NCI-H146 treated with DMSO at 0.1 percent for 48 hours (cell line): ENCODE measurements at regions not wholly inside any gene's neighbourhood (a gene's known extent, or its start where the extent isn't known, plus 50 kb on each side); places are given as distances from the start of the nearest gene placed in this dataset.
"Not testable (repeated sequence)": the region's sequence is repeated elsewhere in the genome, so short reads cannot be mapped to it uniquely, and the experiment has no call there.

Experiments
- DNase-seq: peaks from one replicate; lab custom pipeline; 2025; ENCODE audit not compliant: unreplicated experiment; lab: John Stamatoyannopoulos, UW

DNA sequence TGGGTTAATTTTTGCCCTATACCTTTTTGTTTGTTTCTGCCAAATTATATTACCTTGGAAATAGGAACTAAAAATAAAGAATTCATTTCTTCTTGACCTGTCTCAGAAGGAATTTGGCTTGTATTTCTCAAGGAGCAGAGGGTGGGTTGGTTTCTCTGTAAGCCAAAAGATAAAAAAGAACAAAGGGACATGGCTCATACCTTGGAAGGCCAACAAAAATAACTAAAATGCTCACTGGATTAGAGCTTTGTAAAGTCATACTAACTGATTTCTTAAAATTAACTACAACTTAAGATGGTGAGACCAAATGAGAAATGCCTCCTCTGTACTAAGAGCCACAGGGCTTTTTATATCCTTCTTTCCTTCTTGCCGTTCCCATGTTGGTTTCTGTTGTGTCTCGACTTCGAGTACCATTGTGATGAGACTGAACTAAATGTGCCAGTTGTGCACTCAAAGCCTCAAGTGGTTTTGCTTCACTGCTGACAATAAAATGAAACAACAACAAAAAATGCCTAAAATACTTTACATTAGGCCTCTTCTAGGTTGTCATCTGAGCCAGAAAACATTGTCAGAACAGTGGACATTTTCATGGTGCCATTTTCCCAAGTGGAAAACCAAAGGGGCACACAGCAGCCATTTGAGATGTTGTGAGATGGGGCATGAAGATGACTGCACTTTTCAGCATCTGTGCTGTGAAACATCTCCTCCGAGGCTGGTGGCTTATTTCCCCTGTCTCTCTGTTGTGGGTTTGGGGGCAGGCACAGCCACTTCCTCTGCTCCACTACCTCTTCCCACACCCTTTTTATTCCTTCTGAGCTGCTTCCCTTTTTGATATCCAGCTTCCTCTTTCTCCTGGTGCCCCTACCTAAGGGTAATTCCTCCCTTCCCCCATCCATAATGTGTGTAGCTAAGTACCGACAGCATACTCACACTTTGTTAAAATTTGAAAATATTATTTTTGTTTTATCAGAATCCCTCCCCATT is 51.8 kb upstream of the AGR3 start:
- DNase-seq, result no peak

DNA sequence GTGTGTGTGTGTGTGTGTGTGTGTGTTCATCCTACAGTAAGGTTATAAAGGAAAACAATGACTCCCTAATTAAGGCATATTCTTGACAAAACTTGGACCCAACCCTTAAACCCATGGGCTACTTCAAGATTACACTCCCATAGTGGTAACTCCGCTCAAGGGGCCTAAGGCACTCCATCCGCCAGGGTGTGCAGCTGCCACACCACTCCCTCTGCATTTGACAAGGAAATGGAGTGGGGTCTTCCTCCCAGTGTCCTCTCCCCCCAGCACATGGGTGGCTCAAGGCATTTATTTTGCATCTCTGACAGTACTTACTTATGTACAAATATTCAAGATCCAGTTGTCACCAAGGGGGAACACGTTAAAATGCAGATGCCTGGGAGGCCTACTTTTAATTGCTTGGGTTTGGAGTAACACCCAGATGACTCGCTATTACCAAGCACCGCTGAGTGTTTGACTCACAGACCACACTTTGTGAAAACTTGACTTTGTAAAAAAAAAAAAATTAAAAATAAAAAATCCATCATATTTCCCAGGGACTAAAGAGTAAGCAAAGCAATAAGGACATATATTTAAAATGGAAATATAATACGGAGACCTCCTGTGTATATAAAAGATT is 53.0 kb upstream of the AGR3 start:
- DNase-seq, result no peak

DNA sequence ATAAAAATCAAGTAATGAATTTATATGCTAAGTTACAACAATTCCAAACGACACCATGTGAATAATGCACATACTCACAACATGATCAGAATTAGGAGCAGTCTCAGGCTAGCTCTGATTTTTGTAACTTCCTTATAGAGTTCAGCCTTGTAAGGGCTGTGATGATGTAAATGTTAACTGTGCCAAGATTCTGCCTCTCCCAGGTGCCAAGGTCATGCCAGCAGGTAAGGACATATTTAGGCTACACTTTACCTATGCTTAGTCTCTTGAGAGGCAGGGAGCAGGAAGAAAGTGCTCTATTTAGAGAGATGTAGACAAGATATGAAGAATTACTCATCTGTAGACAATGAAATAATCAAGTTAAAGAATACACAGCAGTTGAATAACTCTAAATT is 53.6 kb upstream of the AGR3 start:
- DNase-seq, result no peak

DNA sequence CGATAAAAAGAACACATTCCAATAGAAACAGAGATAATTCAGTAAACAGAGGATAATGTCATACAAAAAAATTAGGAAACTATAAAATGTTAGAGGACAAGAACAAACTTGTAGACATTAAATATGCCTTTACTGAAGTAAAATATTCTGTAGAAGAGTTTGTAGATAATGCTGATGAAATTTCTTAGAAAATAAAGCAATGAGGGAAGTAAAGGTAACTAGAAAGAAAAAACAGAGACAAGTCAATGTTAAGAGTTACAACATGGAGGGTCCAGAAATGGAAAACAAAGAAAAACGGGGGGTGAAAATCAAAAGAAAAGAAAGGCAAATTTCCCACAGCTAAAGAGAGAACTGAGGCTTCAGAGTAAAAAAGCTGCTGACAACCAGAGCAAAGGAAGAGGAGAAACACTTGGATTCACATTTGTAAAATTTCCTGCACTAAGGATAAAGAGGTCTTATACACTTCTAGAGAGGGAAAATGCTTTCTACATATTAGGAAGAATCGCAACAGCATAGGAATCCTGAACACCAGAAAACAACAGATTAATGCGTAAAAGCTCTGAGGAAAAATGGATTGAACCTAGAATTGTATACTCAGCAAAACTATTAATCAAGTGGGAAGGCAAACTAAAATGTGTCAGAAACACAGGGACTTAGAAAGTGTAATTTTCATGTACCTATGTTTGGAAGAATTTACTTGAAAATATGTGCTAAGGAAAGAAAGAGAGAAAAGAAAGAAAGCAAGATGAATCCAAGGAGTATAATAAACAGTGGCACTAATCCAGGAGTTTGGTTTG is 55.0 kb upstream of the AGR3 start:
- DNase-seq, result no peak

DNA sequence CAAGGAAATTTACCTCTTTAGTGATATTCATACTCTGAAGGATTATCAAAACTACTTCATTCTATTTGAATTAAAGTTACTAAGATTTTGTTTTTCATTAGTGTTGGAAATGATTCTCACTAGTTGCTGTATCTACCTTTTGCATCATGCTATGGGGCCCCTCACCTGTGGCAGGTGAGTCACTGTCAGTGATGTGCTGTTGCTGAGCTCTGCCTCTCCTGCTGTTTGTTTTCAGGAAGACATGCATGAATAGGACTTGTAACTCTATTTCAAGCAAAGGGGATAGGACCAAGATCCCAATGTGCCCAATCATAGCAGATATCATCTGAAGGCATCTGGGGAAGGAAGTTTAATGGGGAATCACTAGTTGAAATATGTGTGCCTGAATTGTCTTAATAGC is 57.4 kb upstream of the AGR3 start:
- DNase-seq, result no peak

DNA sequence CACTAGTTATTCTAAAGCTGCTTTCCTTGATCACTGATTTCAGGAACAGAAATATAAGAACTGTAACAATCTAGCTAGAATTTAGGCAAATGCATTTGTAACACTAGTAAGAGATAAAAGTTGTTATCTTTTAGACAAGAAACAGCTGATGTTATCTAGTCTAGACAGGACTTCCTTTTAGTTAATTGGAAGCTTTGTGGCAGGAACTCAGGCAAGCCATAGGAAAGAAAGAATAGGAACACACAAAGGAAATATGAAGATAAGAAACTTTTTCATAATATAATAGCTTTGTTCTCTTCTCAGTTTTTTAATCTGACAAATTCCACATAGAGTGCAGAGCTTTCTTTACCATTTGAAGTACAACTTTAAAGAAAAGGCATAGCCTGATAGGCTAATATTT is 59.0 kb upstream of the AGR3 start:
- DNase-seq, result no peak

DNA sequence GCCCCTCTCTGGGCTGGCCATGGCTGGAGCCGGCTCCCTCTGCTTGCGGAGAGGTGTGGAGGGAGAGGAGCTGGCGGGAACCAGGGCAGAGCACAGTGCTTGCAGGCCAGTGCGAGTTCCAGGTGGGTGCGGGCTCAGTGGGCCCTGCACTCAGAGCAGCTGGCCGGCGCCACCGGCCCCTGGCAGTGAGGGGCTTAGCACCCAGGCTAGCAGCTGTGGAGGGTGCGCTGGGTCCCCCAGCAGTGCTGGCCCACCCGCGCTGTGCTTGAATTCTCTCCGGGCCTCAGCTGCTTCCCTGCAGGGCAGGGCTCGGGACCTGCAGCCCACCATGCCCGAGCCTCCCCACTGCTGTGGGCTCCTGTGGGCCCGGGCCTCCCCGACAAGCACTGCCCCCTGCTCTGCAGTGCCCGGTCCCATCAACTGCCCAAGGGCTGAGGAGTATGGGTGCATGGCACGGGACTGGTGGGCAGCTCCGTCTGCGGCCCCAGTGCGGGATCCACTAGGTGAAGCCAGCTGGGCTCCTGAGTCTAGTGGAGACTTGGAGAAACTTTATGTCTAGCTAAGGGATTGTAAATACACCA is 61.2 kb upstream of the AGR3 start:
- DNase-seq, result no peak

DNA sequence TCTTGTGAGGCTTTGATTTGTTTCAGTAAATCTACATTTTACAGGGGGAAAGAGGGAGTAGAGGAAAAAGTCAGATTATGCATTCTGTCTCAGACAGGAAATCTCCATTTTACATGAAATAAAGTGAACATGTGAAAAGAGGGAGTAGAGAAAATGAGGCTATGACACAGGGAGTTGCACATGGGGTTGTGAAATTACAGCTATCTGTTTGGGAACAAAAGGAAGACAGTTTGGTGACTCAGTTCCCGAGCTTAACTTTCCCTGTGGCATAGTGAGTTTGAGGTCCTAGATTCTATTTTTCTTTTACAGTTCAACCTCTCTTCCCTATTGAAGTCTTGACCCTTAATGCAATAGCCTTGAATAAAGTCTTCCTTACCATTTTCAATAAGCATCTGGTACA is 63.2 kb upstream of the AGR3 start:
- DNase-seq, result no peak

DNA sequence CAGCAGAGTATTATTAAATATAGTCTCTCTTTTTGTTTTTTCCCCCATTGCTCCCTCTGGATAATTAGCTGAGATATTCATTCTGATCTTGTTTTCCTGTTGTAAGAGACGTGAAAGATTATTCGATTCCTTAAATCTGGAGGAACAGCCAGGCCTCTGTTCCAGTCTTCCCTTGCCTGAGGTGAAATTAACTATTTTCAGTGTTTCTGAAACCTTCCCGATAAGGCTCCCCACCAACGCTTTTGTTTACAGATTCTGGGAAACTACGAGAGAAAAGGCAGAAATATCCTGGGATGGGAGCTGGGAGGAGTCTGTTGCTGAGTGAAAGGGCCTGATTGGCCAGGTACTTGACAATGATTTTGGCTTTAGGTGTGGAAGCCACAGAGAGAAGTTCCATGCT is 63.6 kb upstream of the AGR3 start:
- no peak for DNase-seq

DNA sequence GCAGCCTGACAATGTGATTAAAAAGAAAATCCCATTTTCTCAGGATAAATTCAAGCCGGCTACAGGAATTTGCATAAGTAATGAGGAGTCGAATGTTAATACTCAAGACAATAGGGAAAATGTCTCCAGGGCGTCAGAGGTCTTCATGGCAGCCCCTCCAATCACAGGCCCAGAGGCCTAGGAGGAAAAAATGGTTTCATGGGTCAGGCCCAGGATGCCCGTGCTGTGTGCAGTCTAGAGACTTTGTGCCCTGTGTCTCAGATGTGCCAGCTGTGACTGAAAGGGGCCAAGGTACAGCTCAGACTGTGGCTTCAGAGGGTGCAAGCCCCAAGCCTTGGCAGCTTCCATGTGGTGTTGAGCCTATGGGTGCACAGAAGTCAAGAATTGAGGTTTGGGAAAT is 66.3 kb upstream of the AGR3 start:
- not testable (repeated sequence) for DNase-seq

DNA sequence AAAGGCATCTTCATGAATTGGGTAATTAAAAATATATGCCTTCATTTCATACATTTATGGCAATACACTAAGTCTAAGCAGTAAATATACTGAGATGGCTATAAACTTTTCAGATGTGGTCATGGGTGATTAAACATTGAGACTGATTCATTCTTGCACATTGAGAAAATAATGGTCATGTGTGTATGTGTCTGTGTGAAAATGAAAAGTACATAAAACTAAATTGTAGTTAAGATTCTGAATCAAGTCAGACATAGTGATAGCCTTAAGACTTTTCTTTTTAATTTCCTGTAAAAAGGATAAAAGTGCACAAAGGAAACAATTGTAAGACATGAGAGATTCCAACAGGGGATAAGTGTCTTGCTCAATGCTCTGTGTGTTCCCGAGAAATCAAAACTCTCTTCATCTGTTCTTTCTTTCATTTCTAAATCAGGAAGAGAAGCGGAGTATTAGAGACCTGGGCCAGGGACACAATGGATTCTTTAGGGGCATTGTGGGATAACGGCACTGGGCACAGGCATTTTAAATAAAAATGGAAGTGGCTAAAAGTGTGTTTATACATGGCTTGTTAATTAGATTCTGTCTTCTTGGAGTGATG is 69.8 kb upstream of the AGR3 start:
- no peak for DNase-seq

DNA sequence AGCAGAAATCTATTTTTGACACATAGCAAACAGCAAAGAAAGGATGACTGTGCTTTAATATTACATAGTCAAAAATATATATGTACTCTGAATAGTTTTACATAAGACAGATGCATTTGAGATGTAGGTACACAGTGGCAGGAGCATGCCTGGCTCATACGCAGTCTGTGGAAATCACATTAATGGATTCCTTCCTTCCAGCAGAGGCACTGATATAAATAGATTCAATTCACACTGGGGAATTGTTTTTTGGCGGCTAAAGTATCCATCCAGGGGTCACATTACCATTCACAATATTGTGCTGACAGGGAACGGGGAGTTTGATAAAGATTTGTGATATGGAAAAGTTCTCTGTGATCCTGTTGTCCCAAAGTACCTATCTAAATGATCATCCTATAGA is 72.5 kb upstream of the AGR3 start:
- no peak for DNase-seq

DNA sequence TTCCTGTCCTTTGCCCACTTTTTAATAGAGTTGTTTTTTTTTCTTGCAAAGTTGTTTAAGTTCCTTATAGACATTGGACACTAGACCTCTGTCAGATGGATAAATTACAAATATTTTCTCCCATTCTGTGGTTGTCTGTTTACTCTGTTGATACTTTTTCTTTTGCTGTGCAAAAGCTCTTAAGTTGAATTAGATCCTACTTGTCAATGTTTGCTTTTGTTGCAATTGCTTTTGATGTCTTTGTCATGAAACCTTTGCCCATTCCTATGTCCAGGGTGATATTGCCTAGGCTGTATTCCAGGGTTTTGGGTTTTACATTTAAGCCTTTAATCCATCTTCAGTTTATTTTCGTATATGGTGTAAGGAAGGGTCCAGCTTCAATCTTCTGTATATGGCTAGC is 76.9 kb upstream of the AGR3 start:
- DNase-seq, result no peak

DNA sequence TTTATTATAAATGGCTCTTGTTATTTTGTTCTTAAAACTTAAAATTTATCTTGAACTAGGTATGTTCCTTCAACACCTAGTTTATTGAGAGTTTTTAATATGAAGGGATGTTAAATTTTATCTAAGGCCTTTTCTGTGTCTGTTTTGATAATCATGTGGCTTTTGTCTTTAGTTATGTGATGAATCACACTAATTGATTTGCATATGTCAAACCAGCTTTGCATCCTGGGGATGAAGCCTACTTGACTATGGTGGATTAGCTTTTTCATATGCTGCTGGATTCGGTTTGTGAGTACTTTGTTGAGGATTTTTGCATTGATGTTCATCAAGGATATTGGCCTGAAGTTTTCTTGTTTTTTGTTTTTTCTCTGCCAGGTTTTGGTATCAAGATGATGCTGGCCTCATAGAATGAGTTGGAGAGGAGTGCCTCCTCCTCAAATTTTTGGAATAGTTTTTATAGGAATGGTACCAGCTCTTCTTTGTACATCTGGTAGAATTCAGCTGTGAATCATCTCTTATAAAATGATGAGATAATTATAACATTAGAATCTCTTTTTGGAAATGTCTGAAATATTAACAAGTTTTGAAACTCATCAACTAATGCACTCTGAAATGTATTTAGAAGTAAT is 78.7 kb upstream of the AGR3 start:
- no peak for DNase-seq

DNA sequence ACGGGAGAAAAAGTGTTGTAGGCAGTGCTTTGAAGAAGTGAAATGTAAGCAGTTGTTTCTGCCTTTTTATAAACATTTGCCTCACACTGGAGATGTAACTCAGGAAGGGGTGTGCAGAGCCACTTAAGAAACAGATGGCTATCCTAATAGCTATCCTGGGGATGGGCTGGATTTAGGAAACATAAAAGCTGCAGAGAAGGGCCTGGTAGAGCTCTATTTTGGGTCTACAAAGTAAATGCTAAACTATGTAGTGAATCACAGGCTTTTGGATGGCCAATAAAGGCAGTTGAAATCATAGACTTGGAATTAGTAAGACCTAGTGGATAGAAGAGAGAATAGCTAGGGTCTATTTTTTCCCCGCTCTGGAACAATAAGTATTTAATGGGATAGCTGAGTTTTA is 79.9 kb upstream of the AGR3 start:
- DNase-seq, result no peak

DNA sequence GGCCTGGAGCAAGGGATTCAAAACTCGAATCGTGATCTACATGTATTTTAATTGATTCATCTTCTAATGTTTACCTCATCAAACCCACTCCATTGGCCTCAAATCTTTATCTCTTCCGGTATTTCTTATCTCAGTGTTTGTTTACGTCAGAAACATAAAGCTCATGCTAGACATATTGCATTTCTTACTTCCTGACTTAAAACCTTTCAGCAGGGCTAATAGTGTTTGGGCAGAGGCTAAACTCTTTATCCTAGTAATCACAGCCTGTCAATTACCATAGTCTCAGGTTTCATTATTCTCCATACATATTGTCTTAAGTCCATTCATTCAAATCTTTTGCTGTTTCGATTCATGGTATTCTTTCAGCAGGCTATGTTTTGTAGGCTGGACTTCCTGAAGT is 81.3 kb upstream of the AGR3 start:
- peak; percentile 60 for DNase-seq

DNA sequence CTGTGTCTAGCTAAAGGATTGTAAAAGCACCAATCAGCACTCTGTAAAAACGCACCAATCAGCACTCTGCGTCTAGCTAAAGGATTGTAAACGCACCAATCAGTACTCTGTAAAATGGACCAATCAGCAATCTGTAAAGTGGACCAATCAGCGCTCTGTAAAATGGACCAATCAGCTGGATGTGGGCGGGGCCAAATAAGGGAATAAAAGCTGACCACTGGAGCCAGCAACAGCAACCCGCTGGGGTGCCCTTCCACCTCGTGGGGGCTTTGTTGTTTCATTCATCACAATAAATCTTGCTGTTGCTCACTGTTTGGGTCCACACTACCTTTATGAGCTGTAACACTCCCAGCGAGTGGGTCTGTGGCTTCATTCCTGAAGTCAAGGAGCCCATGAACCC is 83.9 kb upstream of the AGR3 start:
- not testable (repeated sequence) for DNase-seq

DNA sequence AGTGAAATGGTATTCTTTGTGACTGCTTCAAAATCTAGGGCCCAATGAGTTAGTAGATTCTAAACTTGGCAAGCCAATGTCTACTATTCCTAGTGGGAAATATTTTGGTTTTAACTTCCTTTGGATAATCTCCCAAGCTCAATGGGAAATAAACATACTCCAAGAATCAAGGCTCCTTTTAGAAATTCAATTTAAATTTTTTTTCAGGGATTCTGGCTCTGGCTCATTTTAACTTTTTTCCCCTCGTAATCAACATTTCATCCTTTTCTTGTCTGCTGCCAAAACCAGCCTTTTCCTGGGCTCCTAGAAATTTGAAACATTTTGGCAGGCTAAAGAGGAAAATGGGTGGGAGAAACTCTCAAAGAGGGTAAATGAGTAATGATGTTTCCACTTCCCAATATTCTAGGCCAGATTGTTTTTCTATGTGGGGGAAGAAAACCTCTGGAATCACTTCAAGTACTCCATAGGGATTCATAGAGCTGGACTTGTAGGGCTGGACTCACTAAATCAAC is 85.6 kb upstream of the AGR3 start:
- no peak for DNase-seq

DNA sequence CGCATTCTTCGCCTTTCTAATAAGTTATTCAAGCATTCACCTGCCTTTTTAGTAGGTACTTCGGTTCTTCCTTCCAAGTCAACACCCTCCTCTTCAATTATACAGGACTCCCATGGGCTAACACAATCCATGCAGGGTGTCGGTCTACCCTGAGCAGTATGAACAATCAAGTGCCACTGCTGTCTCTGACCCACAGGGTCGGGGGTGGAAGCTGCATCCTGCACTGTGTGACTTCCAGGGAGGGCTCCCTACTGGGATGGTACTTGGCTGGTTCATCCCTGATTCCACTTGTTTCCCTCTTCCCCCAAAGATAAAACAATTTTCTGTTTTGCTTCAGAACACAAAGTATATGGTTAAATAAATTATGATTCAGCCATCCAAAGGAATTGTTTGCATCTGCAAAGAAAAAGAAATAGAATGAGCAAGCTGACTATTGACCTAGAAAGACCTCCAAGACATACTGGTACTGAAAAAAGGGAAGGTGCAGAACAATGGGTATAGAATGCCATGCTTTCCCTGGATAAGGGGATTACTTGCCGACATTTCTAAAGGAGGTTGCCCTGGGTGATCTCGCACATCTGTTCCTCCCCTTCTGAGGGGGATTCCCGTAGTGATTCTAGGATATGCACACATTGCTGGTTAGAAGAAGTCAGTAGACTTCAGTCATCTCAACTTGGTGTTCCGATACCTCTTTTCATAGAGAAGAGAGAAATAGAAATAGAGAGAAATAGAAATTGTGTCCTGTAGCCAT is 89.1 kb upstream of the AGR3 start:
- DNase-seq, result no peak

DNA sequence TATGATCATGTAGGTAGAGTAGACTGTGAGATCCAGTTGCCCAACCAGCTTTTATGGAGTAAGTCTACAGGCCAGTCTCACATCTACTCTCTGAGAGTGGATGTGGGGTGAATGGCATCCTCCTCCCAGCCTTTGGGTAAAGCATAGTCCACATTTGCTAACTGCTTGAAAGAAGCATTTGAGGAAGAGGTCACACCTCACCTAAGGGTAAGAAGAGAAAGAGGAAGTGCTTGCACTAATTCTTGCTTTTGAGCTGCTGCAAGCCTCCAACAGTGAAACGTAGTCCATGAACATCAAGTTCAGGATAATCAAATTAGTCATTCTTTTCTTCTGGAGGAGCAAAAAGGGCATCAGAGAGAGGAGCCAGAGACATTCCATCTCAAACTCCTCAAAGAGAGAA is 93.9 kb upstream of the AGR3 start:
- no peak for DNase-seq
